HUES48 (cell line): ENCODE measurements at regions not wholly inside any gene's neighbourhood (a gene's known extent, or its start where the extent isn't known, plus 50 kb on each side); places are given as distances from the start of the nearest gene placed in this dataset.

Source experiments
- H3K27ac ChIP-seq: one replicate; pipeline ENCODE4 v1.7.0; 2013; ENCODE audit warnings: low read depth, low read length, inconsistent platforms
- H3K27me3 ChIP-seq: 2 replicates; pipeline ENCODE4 v1.6.1; 2013; ENCODE audit warnings: mild to moderate bottlenecking, low read length; ENCODE audit not compliant: control insufficient read depth, insufficient read depth
- H3K36me3 ChIP-seq: 2 replicates; pipeline ENCODE4 v1.6.1; 2013; ENCODE audit warnings: low read length; ENCODE audit not compliant: control insufficient read depth, insufficient read depth
- H3K4me1 ChIP-seq: 2 replicates; pipeline ENCODE4 v1.6.1; 2013; ENCODE audit warnings: mild to moderate bottlenecking, low read length; ENCODE audit not compliant: control insufficient read depth, insufficient read depth
- H3K4me3 ChIP-seq: 2 replicates; pipeline ENCODE4 v1.5.1; 2013; ENCODE audit warnings: mild to moderate bottlenecking, low read depth, low read length
- H3K9ac ChIP-seq: 2 replicates; pipeline ENCODE4 v1.6.1; 2013; ENCODE audit warnings: mild to moderate bottlenecking, low read depth, low read length, moderate library complexity
- H3K9me3 ChIP-seq: 2 replicates; pipeline ENCODE4 v1.6.1; 2013; ENCODE audit warnings: low read length; ENCODE audit not compliant: control insufficient read depth, insufficient read depth

DNA sequence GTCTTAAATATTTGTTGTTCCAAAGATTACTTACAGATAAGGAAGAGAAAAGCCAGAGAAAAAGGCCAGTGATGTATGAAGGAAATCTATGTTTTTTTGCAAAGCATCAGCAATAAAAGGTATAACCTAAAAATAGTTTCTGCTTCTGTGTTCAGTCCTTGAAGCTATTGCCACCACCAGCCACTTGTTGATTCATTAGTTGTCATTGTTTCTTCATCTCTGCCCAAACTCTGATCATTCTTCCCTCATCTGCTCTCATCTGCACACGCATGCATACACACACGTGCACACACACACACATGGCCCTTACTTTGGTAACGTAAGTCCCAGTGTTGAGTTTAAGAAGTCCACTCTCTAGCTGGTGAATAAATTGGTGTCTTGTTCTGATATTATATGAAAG lies 540.7 kb downstream of the GATA3 start:
- Histone ChIP-seq H3K9ac (no peak overlapping the region), H3K27ac (no peak overlapping the region), H3K9me3 (no peaks in the 10 kb centered on the region), H3K36me3 (no peaks in the 10 kb centered on the region), H3K4me3 (no peak overlapping the region), H3K4me1 (no peaks in the 10 kb centered on the region), H3K27me3 (no peaks in the 10 kb centered on the region)

DNA sequence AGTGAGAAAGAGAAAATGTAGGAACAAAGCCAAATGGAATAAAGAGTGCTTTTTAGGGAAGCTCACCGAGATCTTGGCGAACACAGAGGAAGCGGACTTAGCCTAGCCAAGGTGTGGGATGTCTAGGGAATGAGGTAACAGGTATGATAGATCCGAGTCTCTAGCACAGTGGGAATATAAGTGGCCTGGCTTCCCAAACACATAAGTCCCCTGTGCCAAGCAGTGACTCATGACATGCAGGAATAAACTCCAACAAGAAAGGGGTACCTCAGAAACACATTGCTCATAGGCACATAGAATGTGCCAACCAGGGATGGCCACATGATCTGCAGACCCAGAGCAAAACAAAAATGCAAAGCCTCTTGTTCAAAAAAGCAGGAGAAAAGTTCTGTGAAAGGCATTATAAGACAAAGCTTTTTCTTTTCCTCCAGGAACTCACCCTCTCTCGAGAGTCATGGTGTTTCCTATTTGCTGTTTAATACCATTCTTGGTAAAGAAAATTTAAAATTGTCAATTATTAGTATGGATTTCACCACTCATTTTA lies 542.5 kb downstream of the GATA3 start:
- Histone ChIP-seq H3K4me3 (no peak overlapping the region), H3K27me3 (no peaks in the 10 kb centered on the region), H3K9ac (no peak overlapping the region), H3K9me3 (no peaks in the 10 kb centered on the region), H3K36me3 (no peaks in the 10 kb centered on the region), H3K4me1 (no peaks in the 10 kb centered on the region), H3K27ac (no peak overlapping the region)

DNA sequence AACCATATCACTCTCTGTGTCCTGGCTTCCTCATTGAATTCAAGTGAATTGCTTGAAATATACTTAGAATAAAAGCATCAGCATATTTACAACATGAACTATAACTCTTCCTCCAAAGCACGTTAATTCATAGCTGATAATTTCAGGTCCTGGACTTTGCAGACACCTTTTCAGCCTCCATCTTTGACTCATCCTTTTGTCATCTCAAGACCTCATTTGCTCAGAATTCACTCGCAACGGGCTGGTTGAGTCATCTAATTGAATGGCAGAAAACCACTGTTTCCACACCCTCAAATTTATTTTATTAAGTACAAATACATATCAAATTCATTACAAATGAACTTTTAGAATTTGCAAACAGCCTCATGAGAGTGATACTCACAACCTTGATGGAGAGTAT lies 545.7 kb downstream of the GATA3 start:
- Histone ChIP-seq H3K27ac (no peak overlapping the region), H3K4me1 (no peaks in the 10 kb centered on the region), H3K9me3 (no peaks in the 10 kb centered on the region), H3K27me3 (no peaks in the 10 kb centered on the region), H3K9ac (no peak overlapping the region), H3K4me3 (no peak overlapping the region), H3K36me3 (no peaks in the 10 kb centered on the region)

DNA sequence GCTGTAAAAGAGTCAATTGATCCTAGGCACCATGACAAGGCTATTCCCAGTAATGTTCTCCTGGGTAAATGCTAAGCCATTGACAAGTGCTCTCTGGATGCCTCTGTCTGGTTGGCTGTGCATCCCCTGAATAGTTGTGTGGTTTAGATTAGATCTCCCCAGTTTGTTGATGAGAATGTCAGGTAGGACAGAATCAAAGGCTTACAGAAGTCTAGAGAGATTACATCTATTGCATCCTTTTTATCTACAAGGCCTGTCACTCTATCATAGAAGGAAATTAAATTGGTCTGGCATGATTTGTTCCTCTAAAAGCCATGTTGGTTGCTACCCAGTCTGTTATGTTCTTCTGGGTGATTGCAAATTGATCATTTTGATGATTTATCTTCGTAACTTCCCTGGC lies 548.3 kb downstream of the GATA3 start:
- Histone ChIP-seq H3K27ac (no peak overlapping the region), H3K9ac (no peak overlapping the region)

DNA sequence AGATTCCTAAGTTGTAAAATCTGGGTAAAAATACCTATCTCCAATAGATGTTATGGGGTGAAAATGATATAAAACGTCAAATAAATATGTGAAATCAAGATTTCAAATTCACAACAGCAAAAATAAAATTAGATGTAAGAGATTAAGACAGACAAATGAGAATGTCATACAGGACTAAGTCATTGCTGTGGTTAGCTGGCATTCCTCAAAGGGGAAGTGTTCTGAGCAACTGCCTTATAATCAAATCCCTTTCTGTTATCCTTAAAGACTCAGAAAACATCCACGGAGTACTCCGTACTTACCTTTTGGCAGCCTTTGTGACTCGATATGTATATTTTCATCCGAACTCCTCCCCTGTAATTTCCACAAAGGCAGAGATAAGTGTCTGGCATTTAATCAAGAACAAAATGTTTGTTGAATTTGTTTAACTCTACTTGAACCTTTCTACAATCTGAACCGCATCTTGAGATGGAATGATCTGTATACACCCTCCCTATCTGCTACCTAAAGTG lies 559.6 kb downstream of the GATA3 start:
- H3K4me3 ChIP-seq, result no peak overlapping the region
- no peaks in the 10 kb centered on the region for H3K4me1 ChIP-seq
- no peak overlapping the region for H3K9ac ChIP-seq
- H3K27ac ChIP-seq, result no peak overlapping the region
- no peaks in the 10 kb centered on the region for H3K27me3 ChIP-seq
- no peaks in the 10 kb centered on the region; the same call in 1 of the 2 replicates for H3K36me3 ChIP-seq
- H3K9me3 ChIP-seq, result no peaks in the 10 kb centered on the region

More for the DNA sequence above, 548.3 kb downstream of the GATA3 start:
- no peaks in the 10 kb centered on the region for H3K27me3 ChIP-seq
- H3K36me3 ChIP-seq, result no peaks in the 10 kb centered on the region
- H3K4me1 ChIP-seq, result no peaks in the 10 kb centered on the region
- no peak overlapping the region for H3K4me3 ChIP-seq
- H3K9me3 ChIP-seq, result no peaks in the 10 kb centered on the region

DNA sequence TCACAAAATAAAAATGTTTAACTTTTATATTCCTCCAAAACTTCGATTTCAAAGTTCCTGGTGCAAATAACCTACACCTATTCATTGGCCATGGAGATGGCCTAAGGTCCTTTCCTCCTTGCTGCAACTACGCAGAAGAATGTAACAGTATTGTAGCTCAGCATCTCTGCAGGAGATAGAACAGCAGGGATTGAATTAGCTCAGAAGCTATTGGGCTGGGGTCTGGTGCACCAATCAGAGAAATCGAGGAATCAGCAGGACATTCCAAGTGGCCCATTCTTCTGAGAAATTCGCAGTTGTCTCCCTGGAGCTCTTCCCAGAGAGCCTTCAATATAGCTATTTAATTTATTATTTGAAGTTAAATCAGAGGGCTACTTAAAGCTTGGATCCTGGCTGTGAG lies 560.6 kb downstream of the GATA3 start:
- H3K9ac ChIP-seq, result no peak overlapping the region
- no peaks in the 10 kb centered on the region; the same call in 1 of the 2 replicates for H3K36me3 ChIP-seq
- H3K27me3 ChIP-seq, result no peaks in the 10 kb centered on the region
- H3K4me3 ChIP-seq, result no peak overlapping the region
- no peaks in the 10 kb centered on the region for H3K9me3 ChIP-seq
- no peak overlapping the region for H3K27ac ChIP-seq
- no peaks in the 10 kb centered on the region for H3K4me1 ChIP-seq

DNA sequence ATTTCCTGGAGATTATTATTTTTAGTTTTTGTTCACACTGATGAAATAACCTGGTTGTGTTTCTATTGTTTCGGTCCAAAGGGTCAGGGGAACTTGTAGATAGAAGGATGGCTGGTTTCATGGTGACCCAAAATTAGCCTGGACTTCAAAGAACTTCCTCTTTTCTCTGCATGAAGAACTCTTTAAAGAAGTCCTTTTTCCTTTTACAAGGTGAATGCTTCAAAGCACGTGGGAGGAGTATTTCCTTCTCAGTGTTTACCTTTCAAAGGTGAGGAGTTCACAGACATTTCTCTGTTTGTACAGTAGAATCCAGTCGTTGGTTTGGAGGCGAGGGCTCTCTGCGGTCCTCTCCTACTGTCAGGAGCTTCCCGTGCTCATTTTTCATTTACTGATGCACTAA lies 561.7 kb downstream of the GATA3 start:
- no peak overlapping the region for H3K27ac ChIP-seq
- no peaks in the 10 kb centered on the region for H3K27me3 ChIP-seq
- H3K4me3 ChIP-seq, result no peak overlapping the region

DNA sequence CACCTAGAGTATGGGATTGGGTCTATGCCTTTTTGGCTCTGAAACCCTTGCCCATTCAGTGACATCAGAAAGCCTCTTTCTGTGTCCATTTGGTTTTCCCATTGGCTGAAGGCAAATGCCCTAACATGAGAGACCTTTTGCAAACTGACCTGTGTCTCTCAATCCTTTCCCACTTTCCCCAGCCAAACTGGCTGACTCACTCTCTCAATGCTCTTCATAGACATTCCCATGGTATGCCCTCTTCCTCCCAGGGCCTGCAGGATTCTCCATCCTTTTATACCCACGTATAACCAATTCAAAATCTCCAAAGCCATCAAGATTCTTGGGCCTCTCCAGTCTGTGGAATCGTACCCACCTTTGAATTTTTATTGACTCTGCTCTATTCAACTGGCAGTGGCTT lies 563.3 kb downstream of the GATA3 start:
- Histone ChIP-seq H3K9ac (no peak overlapping the region), H3K4me3 (no peak overlapping the region), H3K36me3 (no peaks in the 10 kb centered on the region), H3K4me1 (no peaks in the 10 kb centered on the region), H3K27ac (no peak overlapping the region), H3K9me3 (no peaks in the 10 kb centered on the region), H3K27me3 (no peaks in the 10 kb centered on the region)

More for the DNA sequence above, 561.7 kb downstream of the GATA3 start:
- no peak overlapping the region for H3K9ac ChIP-seq
- H3K4me1 ChIP-seq, result no peaks in the 10 kb centered on the region
- no peaks in the 10 kb centered on the region; the same call in 1 of the 2 replicates for H3K36me3 ChIP-seq
- H3K9me3 ChIP-seq, result no peaks in the 10 kb centered on the region

DNA sequence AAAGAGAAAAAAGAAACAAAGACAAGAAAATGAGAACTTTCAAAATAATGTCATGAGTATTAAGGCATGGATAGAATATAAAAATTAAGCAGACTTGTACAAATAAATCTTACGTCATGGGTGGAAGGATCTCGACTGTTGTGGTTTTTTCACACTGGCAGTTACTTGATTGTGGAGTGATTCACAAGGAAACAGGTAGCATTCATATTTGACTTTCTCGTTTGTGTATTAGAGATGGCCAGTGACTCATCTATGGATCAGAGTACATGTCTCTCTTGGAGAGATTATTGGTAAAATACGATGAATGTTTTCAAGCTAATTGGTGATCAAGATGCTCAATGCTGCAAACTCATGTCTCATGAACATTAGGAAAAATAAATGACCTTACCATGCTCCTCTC lies 564.3 kb downstream of the GATA3 start:
- Histone ChIP-seq H3K27ac (no peak overlapping the region), H3K4me3 (no peak overlapping the region), H3K4me1 (no peaks in the 10 kb centered on the region)

DNA sequence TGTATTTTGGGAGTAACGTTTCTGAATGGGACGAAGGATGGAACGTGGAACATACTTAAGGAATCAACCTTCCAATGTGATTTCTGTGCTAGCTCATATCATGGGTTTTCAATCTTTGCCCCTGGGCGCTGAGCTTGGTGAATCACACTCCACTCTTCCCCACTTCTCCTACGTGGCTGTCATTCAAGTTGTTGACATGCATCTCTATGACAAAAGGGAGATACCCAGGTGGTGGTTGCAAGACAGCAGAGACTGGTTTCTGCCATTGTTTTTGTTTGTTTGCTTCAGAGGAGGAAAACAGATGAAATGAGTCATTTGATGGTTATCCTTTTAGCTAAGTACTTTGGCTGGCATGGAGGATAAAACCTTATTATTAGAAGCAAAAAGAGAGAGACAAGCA lies 573.9 kb downstream of the GATA3 start:
- peak overlapping the region; percentile 58 for H3K27ac ChIP-seq
- no peak overlapping the region for H3K9ac ChIP-seq
- no peaks in the 10 kb centered on the region for H3K9me3 ChIP-seq
- H3K4me3 ChIP-seq, result no peak overlapping the region
- H3K27me3 ChIP-seq, result no peaks in the 10 kb centered on the region
- H3K36me3 ChIP-seq, result no peaks in the 10 kb centered on the region
- peaks cover 12% of the 10 kb centered on the region for H3K4me1 ChIP-seq

More for the DNA sequence above, 564.3 kb downstream of the GATA3 start:
- no peak overlapping the region for H3K9ac ChIP-seq
- H3K9me3 ChIP-seq, result no peaks in the 10 kb centered on the region
- no peaks in the 10 kb centered on the region for H3K36me3 ChIP-seq
- H3K27me3 ChIP-seq, result no peaks in the 10 kb centered on the region

DNA sequence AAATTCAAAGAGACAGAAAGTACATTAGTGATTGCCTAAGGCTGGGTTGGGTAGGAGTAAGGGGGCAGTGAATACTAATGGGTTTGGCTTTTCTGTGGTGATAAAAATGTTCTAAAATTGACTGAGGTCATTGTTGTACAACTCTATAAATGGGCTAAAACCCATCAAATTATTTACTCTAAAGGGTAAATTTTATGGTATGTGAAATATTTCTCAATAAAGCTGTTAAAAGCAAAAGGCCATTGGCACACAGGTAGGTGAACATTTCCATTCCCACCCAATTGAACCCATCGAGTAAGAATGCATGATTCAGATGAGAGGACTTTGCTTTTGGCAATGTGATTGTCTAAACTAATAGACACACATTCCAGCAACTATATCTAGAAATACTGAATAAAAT lies 579.4 kb downstream of the GATA3 start:
- Histone ChIP-seq H3K27ac (no peak overlapping the region), H3K27me3 (no peaks in the 10 kb centered on the region), H3K36me3 (no peaks in the 10 kb centered on the region), H3K9me3 (no peaks in the 10 kb centered on the region), H3K4me3 (no peak overlapping the region), H3K9ac (no peak overlapping the region), H3K4me1 (no peaks in the 10 kb centered on the region)
